ENCODE measurements at regions not wholly inside any gene's neighbourhood (a gene's known extent, or its start where the extent isn't known, plus 50 kb on each side); places are given as distances from the start of the nearest gene placed in this dataset.

- TF ChIP-seq ZNF571 (tag by site-specific recombination; IDR thresholded peaks at IDR 0.05): no peak
- no peak for TF ChIP-seq ZNF148 (tag by site-specific recombination; IDR thresholded peaks at IDR 0.05; ENCODE audit: borderline replicate concordance)
- no peak for TF ChIP-seq ZNF518A (tag by site-specific recombination; conservative IDR thresholded peaks at IDR 0.05; ENCODE audit: low read depth)
- TF ChIP-seq ZNF704 (tag by site-specific recombination; IDR thresholded peaks at IDR 0.05): no peak
- no peak for TF ChIP-seq ZNF548 (tag by site-specific recombination; IDR thresholded peaks at IDR 0.05)
- TF ChIP-seq, protein P1, sequence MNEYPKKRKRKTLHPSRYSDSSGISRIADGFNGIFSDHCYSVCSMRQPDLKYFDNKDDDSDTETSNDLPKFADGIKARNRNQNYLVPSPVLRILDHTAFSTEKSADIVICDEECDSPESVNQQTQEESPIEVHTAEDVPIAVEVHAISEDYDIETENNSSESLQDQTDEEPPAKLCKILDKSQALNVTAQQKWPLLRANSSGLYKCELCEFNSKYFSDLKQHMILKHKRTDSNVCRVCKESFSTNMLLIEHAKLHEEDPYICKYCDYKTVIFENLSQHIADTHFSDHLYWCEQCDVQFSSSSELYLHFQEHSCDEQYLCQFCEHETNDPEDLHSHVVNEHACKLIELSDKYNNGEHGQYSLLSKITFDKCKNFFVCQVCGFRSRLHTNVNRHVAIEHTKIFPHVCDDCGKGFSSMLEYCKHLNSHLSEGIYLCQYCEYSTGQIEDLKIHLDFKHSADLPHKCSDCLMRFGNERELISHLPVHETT (tag by site-specific recombination; IDR thresholded peaks at IDR 0.05): no peak
These were observed 643.0 kb upstream of the RBFOX1 start (continued) for GRCh38 chr16:6689643-6690042.

- Histone ChIP-seq H3K4me1 (ENCODE audit: control insufficient read depth, insufficient read depth, low read length) (no peaks in the 10 kb centered on the region), H3K27ac (ENCODE audit: extremely low read depth, low read depth, low read length) (no peak overlapping the region), H3K36me3 (ENCODE audit: control insufficient read depth in 2 of 2, insufficient read depth in 1 of 2, low read length in 2 of 2) (no peaks in the 10 kb centered on the region), H3K4me3 (ENCODE audit: low read depth, low read length) (no peak overlapping the region), H3K9me3 (ENCODE audit: control insufficient read depth, insufficient read depth, low read depth, low read length) (no peaks in the 10 kb centered on the region)
- ChIA-PET CTCF (no interaction called here), POLR2A (no interaction called here)
- TF ChIP-seq ZNF302 (tag by site-specific recombination; IDR thresholded peaks at IDR 0.05; ENCODE audit: low read depth): no peak
- TF ChIP-seq ZFP41 (tag by site-specific recombination; IDR thresholded peaks at IDR 0.05; ENCODE audit: borderline replicate concordance): no peak
- no peak for TF ChIP-seq MYNN (tag by site-specific recombination; IDR thresholded peaks at IDR 0.05; ENCODE audit: borderline replicate concordance)
- no peak for TF ChIP-seq ZNF596 (tag by site-specific recombination; IDR thresholded peaks at IDR 0.05)
- no peak for TF ChIP-seq ZIC2 (tag by site-specific recombination; IDR thresholded peaks at IDR 0.05)
- TF ChIP-seq ZNF664 (tag by site-specific recombination; IDR thresholded peaks at IDR 0.05): no peak
- TF ChIP-seq KLF8 (tag by site-specific recombination; IDR thresholded peaks at IDR 0.05): no peak
- no peak for TF ChIP-seq ZNF248 (tag by site-specific recombination; IDR thresholded peaks at IDR 0.05)
- no peak for TF ChIP-seq ZNF148 (tag by site-specific recombination; IDR thresholded peaks at IDR 0.05; ENCODE audit: borderline replicate concordance)
- no peak for TF ChIP-seq ZNF311 (tag by site-specific recombination; IDR thresholded peaks at IDR 0.05; ENCODE audit: borderline replicate concordance)
- TF ChIP-seq TRIM28 (IDR thresholded peaks at IDR 0.05; ENCODE audit: borderline replicate concordance, low read length): no peak
- TF ChIP-seq, protein P2, sequence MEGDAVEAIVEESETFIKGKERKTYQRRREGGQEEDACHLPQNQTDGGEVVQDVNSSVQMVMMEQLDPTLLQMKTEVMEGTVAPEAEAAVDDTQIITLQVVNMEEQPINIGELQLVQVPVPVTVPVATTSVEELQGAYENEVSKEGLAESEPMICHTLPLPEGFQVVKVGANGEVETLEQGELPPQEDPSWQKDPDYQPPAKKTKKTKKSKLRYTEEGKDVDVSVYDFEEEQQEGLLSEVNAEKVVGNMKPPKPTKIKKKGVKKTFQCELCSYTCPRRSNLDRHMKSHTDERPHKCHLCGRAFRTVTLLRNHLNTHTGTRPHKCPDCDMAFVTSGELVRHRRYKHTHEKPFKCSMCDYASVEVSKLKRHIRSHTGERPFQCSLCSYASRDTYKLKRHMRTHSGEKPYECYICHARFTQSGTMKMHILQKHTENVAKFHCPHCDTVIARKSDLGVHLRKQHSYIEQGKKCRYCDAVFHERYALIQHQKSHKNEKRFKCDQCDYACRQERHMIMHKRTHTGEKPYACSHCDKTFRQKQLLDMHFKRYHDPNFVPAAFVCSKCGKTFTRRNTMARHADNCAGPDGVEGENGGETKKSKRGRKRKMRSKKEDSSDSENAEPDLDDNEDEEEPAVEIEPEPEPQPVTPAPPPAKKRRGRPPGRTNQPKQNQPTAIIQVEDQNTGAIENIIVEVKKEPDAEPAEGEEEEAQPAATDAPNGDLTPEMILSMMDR (tag by site-specific recombination; IDR thresholded peaks at IDR 0.05): no peak
- no peak for TF ChIP-seq ZNF10 (tag by site-specific recombination; IDR thresholded peaks at IDR 0.05)
- TF ChIP-seq ZSCAN30 (tag by site-specific recombination; IDR thresholded peaks at IDR 0.05): no peak
- TF ChIP-seq GLIS2 (tag by site-specific recombination; IDR thresholded peaks at IDR 0.05): no peak
- TF ChIP-seq OSR2 (tag by site-specific recombination; IDR thresholded peaks at IDR 0.05): no peak
- TF ChIP-seq ZNF521 (tag by site-specific recombination; IDR thresholded peaks at IDR 0.05): no peak
These were observed 645.1 kb upstream of the RBFOX1 start for GRCh38 chr16:6687593-6687992.

Measured in HEK293 (cell line).